Mesenchymal stem cell (in vitro differentiated cells and primary cell): ENCODE measurements at regions not wholly inside any gene's neighbourhood (a gene's known extent, or its start where the extent isn't known, plus 50 kb on each side); places are given as distances from the start of the nearest gene placed in this dataset.

Experiments used
- DNase-seq: peaks from one replicate; pipeline ENCODE4 v3.0.0-alpha.2; 2013
- H2AFZ ChIP-seq: one replicate; pipeline ENCODE4 v1.6.1; 2013; ENCODE audit warnings: low read depth, mild to moderate bottlenecking, control low read depth, inconsistent platforms, low read length, moderate library complexity
- H2AK5ac ChIP-seq: 2 replicates; pipeline ENCODE4 v1.6.1; 2013; ENCODE audit warnings: low read length, moderate library complexity, mild to moderate bottlenecking, inconsistent platforms; ENCODE audit not compliant: severe bottlenecking
- H2BK120ac ChIP-seq: one replicate; pipeline ENCODE4 v1.6.1; 2013; ENCODE audit warnings: low read depth, mild to moderate bottlenecking, inconsistent platforms, low read length, moderate library complexity
- H2BK12ac ChIP-seq, 2 experiments: one replicate each; pipeline ENCODE4 v1.6.1; 2013; ENCODE audit warnings: inconsistent platforms in 2 of 2, low read length in 2 of 2, mild to moderate bottlenecking in 2 of 2, moderate library complexity in 2 of 2, control low read depth in 1 of 2
- H2BK15ac ChIP-seq: one replicate; pipeline ENCODE4 v1.6.1; 2013; ENCODE audit warnings: mild to moderate bottlenecking, low read depth, inconsistent platforms; ENCODE audit not compliant: poor library complexity, severe bottlenecking
- H2BK5ac ChIP-seq: 2 replicates; pipeline ENCODE4 v1.6.1; 2013; ENCODE audit warnings: low read depth, mild to moderate bottlenecking, low read length, control low read depth, inconsistent platforms; ENCODE audit not compliant: poor library complexity, severe bottlenecking
- H3K14ac ChIP-seq, 2 experiments: one replicate each; pipeline ENCODE4 v1.6.1; 2013; ENCODE audit warnings: inconsistent platforms in 2 of 2, low read length in 2 of 2, control low read depth in 1 of 2, mild to moderate bottlenecking in 1 of 2, moderate library complexity in 1 of 2
- H3K18ac ChIP-seq, 2 experiments: one replicate each; pipeline ENCODE4 v1.6.1; 2013; ENCODE audit warnings: inconsistent platforms in 2 of 2, low read length in 2 of 2, control low read depth in 1 of 2, low read depth in 1 of 2, mild to moderate bottlenecking in 1 of 2
- H3K23ac ChIP-seq, 2 experiments: one replicate each; pipeline ENCODE4 v1.6.1; 2013; ENCODE audit warnings: inconsistent platforms in 2 of 2, low read length in 2 of 2, mild to moderate bottlenecking in 2 of 2, moderate library complexity in 2 of 2, control low read depth in 1 of 2
- H3K27ac ChIP-seq: 2 replicates; pipeline ENCODE4 v1.5.1; 2013; ENCODE audit warnings: mild to moderate bottlenecking, moderate library complexity, low read length, control low read depth, inconsistent platforms; ENCODE audit not compliant: poor library complexity, severe bottlenecking
- H3K27me3 ChIP-seq, 2 experiments: 2 replicates each; pipeline versions ENCODE4 v1.6.1 to v1.7.0; 2013; ENCODE audit warnings: low read length in 2 of 2, mild to moderate bottlenecking in 2 of 2, moderate library complexity in 2 of 2, control low read depth in 1 of 2, inconsistent platforms in 1 of 2; ENCODE audit not compliant: control insufficient read depth in 1 of 2, insufficient read depth in 1 of 2
- H3K36me3 ChIP-seq, 2 experiments: 2 replicates each; pipeline versions ENCODE4 v1.6.1 to v1.7.0; 2013; ENCODE audit warnings: low read length in 2 of 2, control low read depth in 1 of 2, inconsistent platforms in 1 of 2, low read depth in 1 of 2, mild to moderate bottlenecking in 1 of 2; ENCODE audit not compliant: insufficient read depth in 2 of 2, control insufficient read depth in 1 of 2
- H3K4ac ChIP-seq, 2 experiments: one replicate each; pipeline ENCODE4 v1.6.1; 2013; ENCODE audit warnings: inconsistent platforms in 2 of 2, low read length in 2 of 2, mild to moderate bottlenecking in 2 of 2, moderate library complexity in 2 of 2, control low read depth in 1 of 2, low read depth in 1 of 2
- H3K4me1 ChIP-seq: 2 replicates; pipeline ENCODE4 v1.6.1; 2013; ENCODE audit warnings: low read depth, low read length, control low read depth; ENCODE audit not compliant: control insufficient read depth, insufficient read depth
- H3K4me2 ChIP-seq: 2 replicates; pipeline ENCODE4 v1.6.1; 2013; ENCODE audit warnings: low read length, mild to moderate bottlenecking, inconsistent platforms; ENCODE audit not compliant: poor library complexity, severe bottlenecking
- H3K4me3 ChIP-seq, 2 experiments: 2 replicates each; pipeline versions ENCODE4 v1.5.1 to v1.7.0; 2013; ENCODE audit warnings: low read length in 2 of 2, mild to moderate bottlenecking in 2 of 2, control low read depth in 1 of 2, low read depth in 1 of 2; ENCODE audit not compliant: insufficient read depth in 1 of 2
- H3K79me1 ChIP-seq: replicated peaks from 2 replicates; pipeline ENCODE4 v1.6.1; 2013; ENCODE audit warnings: mild to moderate bottlenecking, control low read depth, low read length, inconsistent platforms; ENCODE audit not compliant: poor library complexity, severe bottlenecking
- H3K9ac ChIP-seq: 2 replicates; pipeline ENCODE4 v1.7.0; 2013; ENCODE audit warnings: mild to moderate bottlenecking, low read length, moderate library complexity
- H3K9me3 ChIP-seq: 2 replicates; pipeline ENCODE4 v1.7.0; 2013; ENCODE audit warnings: mild to moderate bottlenecking, low read length; ENCODE audit not compliant: control insufficient read depth
- H4K8ac ChIP-seq: one replicate; pipeline ENCODE4 v1.6.1; 2013; ENCODE audit warnings: inconsistent platforms, mild to moderate bottlenecking, low read length, moderate library complexity
- H4K91ac ChIP-seq: one replicate; pipeline ENCODE4 v1.6.1; 2013; ENCODE audit warnings: mild to moderate bottlenecking, low read length, inconsistent platforms
- WGBS: methylation state at CpG from one replicate; pipeline ENCODE4 v1.1.7; 2013; ENCODE audit warnings: mixed read lengths; 5-methylcytosine and 5-hydroxymethylcytosine counted together

- Histone ChIP-seq H3K36me3 (no peaks in the 10 kb centered on the region), H3K4me3 (no peak overlapping the region), H2BK15ac (no peak overlapping the region), H2AK5ac (no peak overlapping the region), H4K8ac (no peak overlapping the region), H2BK12ac (no peak overlapping the region), H3K4ac (no peak overlapping the region), H3K4me1 (no peaks in the 10 kb centered on the region), H2AFZ (no peak overlapping the region), H3K9ac (no peak overlapping the region), H2BK120ac (no peak overlapping the region), H3K79me1 (no peaks in the 10 kb centered on the region), H3K14ac (no peak overlapping the region), H3K27ac (no peak overlapping the region), H2BK5ac (no peak overlapping the region), H3K4me2 (no peak overlapping the region), H3K27me3 (no peaks in the 10 kb centered on the region), H4K91ac (no peak overlapping the region), H3K9me3 (no peaks in the 10 kb centered on the region), H3K18ac (no peak overlapping the region), H3K23ac (no peak overlapping the region)
- WGBS = 80% methylated on average over 2 of the region's 4 CpGs
- DNase-seq = no peak
Observed at GRCh38 chr4:27921231-27921630, 1060.6 kb downstream of the STIM2 start.

- Histone ChIP-seq H2BK5ac (no peak overlapping the region), H2AFZ (no peak overlapping the region), H3K18ac (no peak overlapping the region), H3K4me1 (no peaks in the 10 kb centered on the region), H4K8ac (no peak overlapping the region), H3K9me3 (no peaks in the 10 kb centered on the region), H3K27me3 (no peaks in the 10 kb centered on the region), H3K27ac (no peak overlapping the region), H3K79me1 (no peaks in the 10 kb centered on the region), H2BK120ac (no peak overlapping the region), H3K36me3 (no peaks in the 10 kb centered on the region), H3K23ac (no peak overlapping the region), H3K9ac (no peak overlapping the region), H3K4me3 (no peak overlapping the region), H2BK12ac (no peak overlapping the region), H2AK5ac (no peak overlapping the region), H3K4ac (no peak overlapping the region), H3K4me2 (no peak overlapping the region), H4K91ac (no peak overlapping the region), H2BK15ac (no peak overlapping the region), H3K14ac (no peak overlapping the region)
- DNase-seq = no peak
- WGBS = 65% methylated on average over 1 of the region's 4 CpGs
Observed at GRCh38 chr4:27928761-27929540, 1068.3 kb downstream of the STIM2 start.

GRCh38 chr4:27930291-27930690 is 1069.7 kb downstream of the STIM2 start:
- Histone ChIP-seq H3K27ac (no peak overlapping the region), H2BK15ac (no peak overlapping the region), H3K18ac (no peak overlapping the region), H2AFZ (no peak overlapping the region), H3K36me3 (no peaks in the 10 kb centered on the region), H3K4me2 (no peak overlapping the region), H3K23ac (no peak overlapping the region), H3K14ac (no peak overlapping the region), H3K79me1 (no peaks in the 10 kb centered on the region), H2BK12ac (no peak overlapping the region), H3K27me3 (no peaks in the 10 kb centered on the region), H3K4ac (no peak overlapping the region), H3K9ac (no peak overlapping the region), H2AK5ac (no peak overlapping the region), H3K4me3 (no peak overlapping the region), H2BK5ac (no peak overlapping the region), H3K9me3 (no peaks in the 10 kb centered on the region), H2BK120ac (no peak overlapping the region), H3K4me1 (no peaks in the 10 kb centered on the region), H4K91ac (no peak overlapping the region), H4K8ac (no peak overlapping the region)
- WGBS = 40% methylated on average over 1 of the region's 3 CpGs
- no peak for DNase-seq

GRCh38 chr4:27930976-27931375 is 1070.3 kb downstream of the STIM2 start:
- H3K36me3 ChIP-seq = no peaks in the 10 kb centered on the region
- H3K9me3 ChIP-seq = no peaks in the 10 kb centered on the region
- WGBS = 100% methylated on average over 1 of the region's 1 CpG

More at GRCh38 chr4:27930976-27931375, 1070.3 kb downstream of the STIM2 start:
- Histone ChIP-seq H3K23ac (no peak overlapping the region), H2BK15ac (no peak overlapping the region), H3K4ac (no peak overlapping the region), H2BK12ac (no peak overlapping the region), H3K9ac (no peak overlapping the region), H4K91ac (no peak overlapping the region), H3K4me1 (no peaks in the 10 kb centered on the region), H3K4me3 (no peak overlapping the region), H2BK5ac (no peak overlapping the region), H2AK5ac (no peak overlapping the region), H3K79me1 (no peaks in the 10 kb centered on the region), H4K8ac (no peak overlapping the region), H3K27ac (no peak overlapping the region), H2BK120ac (no peak overlapping the region), H3K4me2 (no peak overlapping the region), H3K14ac (no peak overlapping the region), H3K18ac (no peak overlapping the region), H3K27me3 (no peaks in the 10 kb centered on the region), H2AFZ (no peak overlapping the region)
- no peak for DNase-seq
